ENCODE measurements at regions not wholly inside any gene's neighbourhood (a gene's known extent, or its start where the extent isn't known, plus 50 kb on each side); places are given as distances from the start of the nearest gene placed in this dataset.
"Not testable (repeated sequence)": the region's sequence is repeated elsewhere in the genome, so short reads cannot be mapped to it uniquely, and the experiment has no call there.

GRCh38 chr4:177809791-177810190 lies 367.6 kb upstream of the AGA start:
- no peaks in the 10 kb centered on the region for H3K9me3 ChIP-seq (ENCODE audit: insufficient read depth, low read depth, low read length)
- no peak overlapping the region for H3K27ac ChIP-seq (ENCODE audit: low read depth, low read length)
- no peaks in the 10 kb centered on the region for H3K4me1 ChIP-seq (ENCODE audit: insufficient read depth, low read length)
- H3K79me2 ChIP-seq (ENCODE audit: insufficient read depth, low read length): no peaks in the 10 kb centered on the region
- H2AFZ ChIP-seq (ENCODE audit: low read depth, low read length): no peak overlapping the region
- no peak overlapping the region for H3K4me3 ChIP-seq (ENCODE audit: insufficient read depth, low read depth, low read length)
- H3K27me3 ChIP-seq (ENCODE audit: insufficient read depth, low read length): no peaks in the 10 kb centered on the region
- TF ChIP-seq CTCF (IDR thresholded peaks at IDR 0.05; ENCODE audit: insufficient read depth, low read depth, low read length) (no peak), EZH2 (IDR thresholded peaks at IDR 0.05; ENCODE audit: insufficient read depth, low read length) (no peak)
- peaks cover 7% of the 10 kb centered on the region for H3K4me1 Mint-ChIP-seq (ENCODE audit: low read depth, unreplicated experiment)
- DNase-seq (ENCODE audit: low read depth) (no peak), FAIRE-seq (no peak)
- H3K4me2 ChIP-seq (ENCODE audit: low read length): no peak overlapping the region
- H3K36me3 ChIP-seq (ENCODE audit: insufficient read depth, low read length): no peaks in the 10 kb centered on the region
- H3K4me3 Mint-ChIP-seq (ENCODE audit: unreplicated experiment): no peak overlapping the region
- no peak overlapping the region for H3K27ac Mint-ChIP-seq (ENCODE audit: unreplicated experiment)
- H3K9ac ChIP-seq (ENCODE audit: low read length): no peak overlapping the region
- no peaks in the 10 kb centered on the region for H3K36me3 Mint-ChIP-seq (ENCODE audit: low read depth, unreplicated experiment)
- no peaks in the 10 kb centered on the region for H4K20me1 ChIP-seq (ENCODE audit: insufficient read depth, low read length)
- H3K27me3 Mint-ChIP-seq (ENCODE audit: low read depth, unreplicated experiment): no peaks in the 10 kb centered on the region
- H3K9me3 Mint-ChIP-seq (ENCODE audit: unreplicated experiment): no peaks in the 10 kb centered on the region

- Mint-ChIP-seq H3K9me3 (ENCODE audit: unreplicated experiment) (no peaks in the 10 kb centered on the region), H3K4me3 (ENCODE audit: unreplicated experiment) (no peak overlapping the region), H3K4me1 (ENCODE audit: low read depth, unreplicated experiment) (peaks cover 7% of the 10 kb centered on the region), H3K27me3 (ENCODE audit: low read depth, unreplicated experiment) (no peaks in the 10 kb centered on the region), H3K36me3 (ENCODE audit: low read depth, unreplicated experiment) (no peaks in the 10 kb centered on the region), H3K27ac (ENCODE audit: unreplicated experiment) (no peak overlapping the region)
- Histone ChIP-seq H3K9ac (ENCODE audit: low read length) (no peak overlapping the region), H4K20me1 (ENCODE audit: insufficient read depth, low read length) (no peaks in the 10 kb centered on the region), H2AFZ (ENCODE audit: low read depth, low read length) (no peak overlapping the region), H3K4me3 (ENCODE audit: insufficient read depth, low read depth, low read length) (no peak overlapping the region), H3K4me1 (ENCODE audit: insufficient read depth, low read length) (no peaks in the 10 kb centered on the region), H3K4me2 (ENCODE audit: low read length) (no peak overlapping the region), H3K79me2 (ENCODE audit: insufficient read depth, low read length) (no peaks in the 10 kb centered on the region), H3K36me3 (ENCODE audit: insufficient read depth, low read length) (no peaks in the 10 kb centered on the region), H3K27ac (ENCODE audit: low read depth, low read length) (no peak overlapping the region), H3K9me3 (ENCODE audit: insufficient read depth, low read depth, low read length) (no peaks in the 10 kb centered on the region), H3K27me3 (ENCODE audit: insufficient read depth, low read length) (no peaks in the 10 kb centered on the region)
- FAIRE-seq (no peak), DNase-seq (ENCODE audit: low read depth) (no peak)
- no peak for TF ChIP-seq CTCF (IDR thresholded peaks at IDR 0.05; ENCODE audit: insufficient read depth, low read depth, low read length)
- TF ChIP-seq EZH2 (IDR thresholded peaks at IDR 0.05; ENCODE audit: insufficient read depth, low read length): no peak
Observed at GRCh38 chr4:177810220-177810619, 368.0 kb upstream of the AGA start.

- not testable (repeated sequence) for H3K27me3 ChIP-seq (ENCODE audit: insufficient read depth, low read length); H3K4me1 Mint-ChIP-seq (ENCODE audit: low read depth, unreplicated experiment); H3K36me3 Mint-ChIP-seq (ENCODE audit: low read depth, unreplicated experiment); DNase-seq (ENCODE audit: low read depth); H3K36me3 ChIP-seq (ENCODE audit: insufficient read depth, low read length); H4K20me1 ChIP-seq (ENCODE audit: insufficient read depth, low read length); H3K4me3 ChIP-seq (ENCODE audit: insufficient read depth, low read depth, low read length); H3K9me3 ChIP-seq (ENCODE audit: insufficient read depth, low read depth, low read length); H3K27ac Mint-ChIP-seq (ENCODE audit: unreplicated experiment); H3K4me2 ChIP-seq (ENCODE audit: low read length); H3K79me2 ChIP-seq (ENCODE audit: insufficient read depth, low read length); H3K9me3 Mint-ChIP-seq (ENCODE audit: unreplicated experiment); H3K9ac ChIP-seq (ENCODE audit: low read length); H3K27me3 Mint-ChIP-seq (ENCODE audit: low read depth, unreplicated experiment); H3K4me3 Mint-ChIP-seq (ENCODE audit: unreplicated experiment); FAIRE-seq; H2AFZ ChIP-seq (ENCODE audit: low read depth, low read length); H3K27ac ChIP-seq (ENCODE audit: low read depth, low read length); H3K4me1 ChIP-seq (ENCODE audit: insufficient read depth, low read length)
Observed at GRCh38 chr4:177818392-177818791, 376.2 kb upstream of the AGA start.
